ENCODE measurements at regions not wholly inside any gene's neighbourhood (a gene's known extent, or its start where the extent isn't known, plus 50 kb on each side); places are given as distances from the start of the nearest gene placed in this dataset.

- no peaks in the 10 kb centered on the region for H3K36me3 ChIP-seq (ENCODE audit: low read length)
- H4K20me1 ChIP-seq (ENCODE audit: low read depth, low read length) = no peaks in the 10 kb centered on the region
- TF ChIP-seq CTCF (IDR thresholded peaks at IDR 0.05; ENCODE audit: insufficient read depth, low read length, poor library complexity, severe bottlenecking) (no peak), EZH2phosphoT487 (conservative IDR thresholded peaks at IDR 0.05; ENCODE audit: low read length) (no peak)
- no peak overlapping the region for H2AFZ ChIP-seq (ENCODE audit: low read depth, low read length, severe bottlenecking)
- no peak overlapping the region for H3K27ac ChIP-seq (ENCODE audit: low read depth, low read length)
- H3K4me2 ChIP-seq (ENCODE audit: low read depth, low read length, poor library complexity, severe bottlenecking) = no peak overlapping the region
- no peaks in the 10 kb centered on the region for H3K9me2 ChIP-seq (replicated peaks; ENCODE audit: insufficient read depth, low read length)
- H3F3A ChIP-seq (ENCODE audit: insufficient read depth) = no peaks in the 10 kb centered on the region
- H3K27me3 ChIP-seq (ENCODE audit: low read length) = no peaks in the 10 kb centered on the region
- no peaks in the 10 kb centered on the region for H3K9me3 ChIP-seq (ENCODE audit: insufficient read depth, low read length)
- H3K9ac ChIP-seq (ENCODE audit: low read length) = no peak overlapping the region
- H3K79me2 ChIP-seq (ENCODE audit: insufficient read depth, low read length) = no peaks in the 10 kb centered on the region
- H3K4me3 ChIP-seq (ENCODE audit: insufficient read depth, low read length, poor library complexity, severe bottlenecking) = no peak overlapping the region
These were observed 250.2 kb upstream of the C1orf174 start for GRCh38 chr1:4150262-4150661.

- Histone ChIP-seq H3K27ac (ENCODE audit: low read depth, low read length) (no peak overlapping the region), H3K9ac (ENCODE audit: low read length) (no peak overlapping the region), H3K36me3 (ENCODE audit: low read length) (no peaks in the 10 kb centered on the region), H3K27me3 (ENCODE audit: low read length) (no peaks in the 10 kb centered on the region), H3K79me2 (ENCODE audit: insufficient read depth, low read length) (no peaks in the 10 kb centered on the region), H3K9me2 (replicated peaks; ENCODE audit: insufficient read depth, low read length) (no peaks in the 10 kb centered on the region), H3F3A (ENCODE audit: insufficient read depth) (no peaks in the 10 kb centered on the region), H2AFZ (ENCODE audit: low read depth, low read length, severe bottlenecking) (no peak overlapping the region), H4K20me1 (ENCODE audit: low read depth, low read length) (no peaks in the 10 kb centered on the region), H3K4me2 (ENCODE audit: low read depth, low read length, poor library complexity, severe bottlenecking) (no peak overlapping the region), H3K9me3 (ENCODE audit: insufficient read depth, low read length) (no peaks in the 10 kb centered on the region), H3K4me3 (ENCODE audit: insufficient read depth, low read length, poor library complexity, severe bottlenecking) (no peak overlapping the region)
- no peak for TF ChIP-seq CTCF (IDR thresholded peaks at IDR 0.05; ENCODE audit: insufficient read depth, low read length, poor library complexity, severe bottlenecking)
- TF ChIP-seq EZH2phosphoT487 (conservative IDR thresholded peaks at IDR 0.05; ENCODE audit: low read length) = no peak
These were observed 252.2 kb upstream of the C1orf174 start for GRCh38 chr1:4152266-4152665.

GRCh38 chr1:4153571-4153970, 253.5 kb upstream of the C1orf174 start:
- Histone ChIP-seq H2AFZ (ENCODE audit: low read depth, low read length, severe bottlenecking) (no peak overlapping the region), H3K36me3 (ENCODE audit: low read length) (no peaks in the 10 kb centered on the region), H3K27ac (ENCODE audit: low read depth, low read length) (no peak overlapping the region), H3K27me3 (ENCODE audit: low read length) (no peaks in the 10 kb centered on the region), H4K20me1 (ENCODE audit: low read depth, low read length) (no peaks in the 10 kb centered on the region), H3K9me3 (ENCODE audit: insufficient read depth, low read length) (no peaks in the 10 kb centered on the region), H3K79me2 (ENCODE audit: insufficient read depth, low read length) (no peaks in the 10 kb centered on the region), H3K9me2 (replicated peaks; ENCODE audit: insufficient read depth, low read length) (no peaks in the 10 kb centered on the region), H3K4me3 (ENCODE audit: insufficient read depth, low read length, poor library complexity, severe bottlenecking) (no peak overlapping the region), H3K9ac (ENCODE audit: low read length) (no peak overlapping the region), H3K4me2 (ENCODE audit: low read depth, low read length, poor library complexity, severe bottlenecking) (no peak overlapping the region), H3F3A (ENCODE audit: insufficient read depth) (no peaks in the 10 kb centered on the region)
- no peak for TF ChIP-seq CTCF (IDR thresholded peaks at IDR 0.05; ENCODE audit: insufficient read depth, low read length, poor library complexity, severe bottlenecking)
- TF ChIP-seq EZH2phosphoT487 (conservative IDR thresholded peaks at IDR 0.05; ENCODE audit: low read length) = no peak
